ENCODE measurements at regions not wholly inside any gene's neighbourhood (a gene's known extent, or its start where the extent isn't known, plus 50 kb on each side); places are given as distances from the start of the nearest gene placed in this dataset.

DNA sequence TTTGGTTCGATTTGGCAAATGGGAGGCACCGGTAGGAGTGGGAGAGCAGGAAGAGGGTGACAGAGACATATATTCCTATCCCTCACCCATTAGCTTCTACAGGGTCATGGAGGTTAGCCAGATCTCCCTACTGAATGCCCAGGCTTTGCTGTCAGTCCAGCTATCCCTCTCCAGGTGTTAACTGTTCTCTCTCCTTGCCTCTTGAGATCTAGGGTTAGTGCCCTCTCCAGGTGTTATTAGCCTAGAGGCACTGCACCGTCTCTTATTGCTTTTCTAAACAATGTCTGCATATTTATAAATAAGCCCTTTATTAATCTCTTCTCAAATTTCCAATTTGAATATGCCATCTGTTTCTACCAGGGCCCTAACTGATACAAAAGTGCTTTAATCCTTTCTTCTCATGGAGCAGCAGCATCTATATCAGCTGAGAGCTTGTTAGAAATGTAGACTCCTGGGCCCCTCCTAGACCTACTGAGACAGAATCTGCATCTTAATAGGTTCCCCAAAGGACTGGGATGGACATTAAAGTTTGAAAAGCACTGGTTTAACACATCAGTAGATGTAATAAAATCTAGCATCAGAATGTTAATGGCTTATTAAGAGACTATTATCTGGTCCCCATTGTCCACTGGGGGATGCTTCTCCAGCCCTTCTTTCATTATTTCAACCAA is 322.5 kb upstream of the SLC24A2 start:
- DNase-seq = no peak

DNA sequence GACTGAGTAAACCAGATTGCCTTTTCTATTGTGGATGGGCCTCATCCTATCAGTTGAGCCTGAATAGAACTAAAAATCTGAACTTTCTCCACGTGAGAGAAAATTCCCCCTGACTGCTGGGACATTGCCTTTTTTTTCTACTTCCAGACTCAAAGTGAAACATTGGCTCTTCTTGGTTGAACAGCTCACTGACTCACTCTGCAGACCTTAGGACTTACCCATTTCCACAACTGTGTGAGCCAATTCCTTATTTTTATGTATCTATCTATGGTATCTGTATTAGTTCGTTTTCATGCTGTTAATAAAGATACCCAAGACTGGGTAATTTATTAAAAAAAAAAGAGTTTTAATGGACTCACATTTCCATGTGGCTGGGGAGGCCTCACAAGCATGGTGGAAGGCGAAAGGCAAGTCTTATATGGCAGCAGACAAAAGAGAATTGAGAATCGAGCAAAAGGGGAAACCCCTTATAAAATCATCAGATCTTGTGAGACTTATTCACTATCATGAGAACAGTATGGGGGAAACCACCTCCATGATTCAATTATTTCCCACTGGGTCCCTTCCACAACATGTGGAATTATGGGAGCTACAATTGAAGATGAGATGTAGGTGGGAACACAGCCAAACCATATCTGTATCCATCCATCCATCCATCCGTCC is 306.7 kb upstream of the SLC24A2 start:
- no peak for DNase-seq

DNA sequence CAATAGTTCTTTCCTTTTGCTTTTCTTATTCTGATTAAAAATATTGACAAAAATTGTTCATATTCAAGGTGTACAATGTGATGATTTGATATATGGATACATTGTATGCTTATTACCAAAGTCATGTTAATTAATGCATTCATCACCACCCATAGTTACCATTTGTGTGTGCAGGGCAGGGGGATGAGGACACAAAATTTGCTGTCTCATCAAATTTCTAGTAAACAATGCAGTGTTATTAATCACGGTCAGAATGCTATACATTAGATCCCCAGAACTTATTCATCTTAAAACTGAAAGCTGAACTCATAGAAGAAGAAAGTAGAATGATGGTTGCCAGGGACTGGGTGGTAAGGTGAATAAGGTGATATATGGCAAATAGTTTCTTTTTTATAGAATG is 303.7 kb upstream of the SLC24A2 start:
- no peak for DNase-seq

DNA sequence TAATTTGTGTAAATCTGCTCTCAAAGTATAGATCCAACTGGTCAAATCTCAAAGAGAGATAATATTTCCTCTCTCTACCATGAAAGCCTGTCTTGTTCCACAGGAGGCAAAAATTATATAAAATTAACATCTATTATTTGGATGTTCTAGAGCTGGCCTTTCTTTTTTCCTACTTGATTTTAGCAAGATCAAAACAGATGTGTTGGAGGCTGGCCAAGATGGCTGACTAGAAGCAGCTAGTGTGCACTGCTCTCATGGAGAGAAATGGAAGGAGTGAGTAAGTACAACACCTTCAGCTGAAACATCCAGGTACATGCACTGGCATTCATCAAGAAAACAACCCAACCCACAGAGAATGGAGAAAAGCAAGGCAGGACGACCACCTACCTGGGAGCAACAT is 298.6 kb upstream of the SLC24A2 start:
- no peak for DNase-seq

DNA sequence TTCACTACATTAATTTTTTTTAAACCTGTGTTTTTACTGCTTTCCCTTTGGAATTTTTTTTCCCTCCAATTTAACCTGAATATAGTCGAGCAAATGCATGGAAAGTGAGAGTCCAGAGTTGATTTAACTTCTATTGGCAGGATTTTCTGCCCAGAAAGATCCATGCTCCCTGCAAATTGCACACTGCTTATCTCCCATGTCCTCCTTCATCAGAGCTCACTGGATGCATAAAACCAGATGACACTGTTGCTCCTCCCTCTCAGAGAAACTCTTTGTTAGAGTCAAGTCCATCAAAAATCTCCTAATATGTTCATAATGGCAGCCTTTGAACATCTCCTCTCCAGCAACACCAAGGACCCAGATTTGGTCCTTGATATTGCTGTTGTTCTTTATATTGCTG is 297.0 kb upstream of the SLC24A2 start:
- DNase-seq = no peak

DNA sequence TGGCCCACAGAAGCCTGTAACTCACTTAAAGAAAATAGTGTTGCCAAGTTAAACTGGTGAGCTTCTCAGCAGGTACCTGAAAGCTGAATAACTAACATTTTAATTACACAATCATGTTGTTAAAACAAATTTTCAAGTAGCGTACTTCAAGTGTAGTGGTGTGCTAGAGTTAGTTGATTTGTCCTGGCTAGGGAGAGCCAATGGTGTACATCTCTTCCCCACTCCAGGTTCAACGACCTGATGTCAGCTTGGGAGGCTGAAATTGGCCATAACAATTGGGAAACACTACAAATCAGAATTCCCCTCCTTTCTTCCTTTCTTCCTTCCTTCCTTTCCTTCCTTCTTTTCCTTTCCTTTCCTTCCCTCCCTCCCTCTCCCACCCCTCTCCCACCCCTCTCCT is 295.3 kb upstream of the SLC24A2 start:
- DNase-seq = no peak

DNA sequence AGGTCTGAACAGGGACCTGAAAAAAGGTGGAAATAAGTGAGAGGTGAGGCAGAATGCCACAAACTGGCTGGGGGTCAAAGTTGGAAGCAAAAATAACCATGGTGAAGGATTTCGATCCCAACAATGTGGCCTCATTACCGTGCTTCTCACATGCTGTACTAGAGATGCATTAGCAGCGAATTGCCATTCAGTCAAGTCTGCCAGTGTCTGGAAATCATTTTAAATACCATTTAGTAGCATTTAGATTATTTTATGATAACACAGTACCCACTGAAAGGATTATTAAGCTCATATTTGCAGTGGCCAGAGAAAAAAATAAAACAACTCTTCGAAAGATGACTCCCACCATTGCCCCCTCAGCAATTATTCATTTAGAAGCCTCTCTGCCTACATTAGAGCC is 294.6 kb upstream of the SLC24A2 start:
- DNase-seq = no peak

DNA sequence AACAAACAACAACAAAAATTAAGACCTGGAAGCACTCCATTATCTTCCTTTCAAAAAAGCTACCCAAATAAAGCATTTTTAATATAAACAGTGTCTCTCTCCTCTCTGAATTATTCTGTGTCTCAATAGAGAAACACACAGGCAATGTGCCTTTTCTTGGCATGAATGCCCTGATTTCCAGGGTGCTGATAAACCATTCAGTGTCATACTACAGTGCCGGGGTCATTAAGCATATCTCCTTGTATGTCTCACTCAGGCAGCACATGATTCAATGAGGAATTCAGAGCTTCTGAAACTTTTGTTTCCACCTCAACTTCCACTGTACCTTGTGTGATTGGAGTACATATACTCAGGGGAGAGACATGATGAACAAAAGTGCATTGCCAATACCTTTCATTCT is 294.0 kb upstream of the SLC24A2 start:
- DNase-seq = no peak

DNA sequence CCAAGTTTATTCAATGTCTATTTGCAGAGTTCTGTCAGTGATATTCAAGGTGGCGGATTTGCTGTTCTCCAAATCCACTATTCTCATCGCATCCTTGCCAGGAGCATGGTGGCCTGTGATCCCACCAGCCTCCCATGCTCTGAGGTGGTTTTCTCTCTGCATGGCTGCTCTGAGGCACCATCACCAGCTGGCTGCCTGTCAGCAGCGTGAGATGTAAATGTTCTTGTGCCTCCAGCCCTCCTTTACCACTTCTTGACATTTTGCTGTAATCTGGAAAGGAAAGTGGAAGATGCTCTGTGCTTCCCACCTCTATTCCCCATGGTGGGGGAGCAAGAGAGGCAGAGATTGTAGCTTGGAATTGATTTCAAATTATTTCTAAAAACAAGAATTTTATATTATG is 293.6 kb upstream of the SLC24A2 start:
- DNase-seq = no peak

DNA sequence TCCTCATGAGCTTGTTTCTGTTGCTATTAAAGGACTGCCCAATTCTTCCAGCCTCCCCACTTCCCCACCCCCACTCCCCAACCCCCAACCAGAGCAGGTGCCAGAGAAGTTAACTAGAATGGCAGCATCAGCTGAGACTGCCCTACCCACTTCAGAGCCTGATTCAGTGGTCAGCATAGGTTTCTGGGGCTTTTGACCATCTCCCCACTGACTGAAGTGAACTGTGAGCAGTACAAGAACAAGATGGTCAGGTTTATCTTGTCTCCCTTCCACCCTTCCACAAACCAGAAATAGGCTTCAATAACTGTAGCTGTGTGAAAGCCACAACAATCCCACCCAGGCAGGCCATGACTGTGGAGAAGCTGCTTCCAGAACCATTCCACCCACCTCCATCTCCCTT is 289.4 kb upstream of the SLC24A2 start:
- no peak for DNase-seq

DNA sequence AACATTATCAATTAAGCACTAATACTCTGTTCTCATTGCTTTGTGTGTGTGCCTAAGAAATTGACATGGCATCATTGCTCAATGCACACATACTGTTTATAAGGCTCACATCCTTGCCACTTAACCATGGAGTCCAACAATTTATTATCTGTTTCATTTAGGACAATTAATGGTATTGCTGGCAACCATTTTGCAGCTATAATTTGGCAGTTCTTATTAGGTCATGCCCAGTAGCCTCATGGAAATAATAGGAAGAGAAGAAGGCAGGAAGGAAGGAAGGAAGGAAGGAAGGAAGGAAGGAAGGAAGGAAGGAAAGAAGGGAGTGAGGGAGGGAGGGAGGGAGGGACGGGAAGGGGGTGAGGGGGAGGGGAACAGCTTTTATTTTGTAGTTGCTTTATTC is 285.5 kb upstream of the SLC24A2 start:
- DNase-seq = no peak

DNA sequence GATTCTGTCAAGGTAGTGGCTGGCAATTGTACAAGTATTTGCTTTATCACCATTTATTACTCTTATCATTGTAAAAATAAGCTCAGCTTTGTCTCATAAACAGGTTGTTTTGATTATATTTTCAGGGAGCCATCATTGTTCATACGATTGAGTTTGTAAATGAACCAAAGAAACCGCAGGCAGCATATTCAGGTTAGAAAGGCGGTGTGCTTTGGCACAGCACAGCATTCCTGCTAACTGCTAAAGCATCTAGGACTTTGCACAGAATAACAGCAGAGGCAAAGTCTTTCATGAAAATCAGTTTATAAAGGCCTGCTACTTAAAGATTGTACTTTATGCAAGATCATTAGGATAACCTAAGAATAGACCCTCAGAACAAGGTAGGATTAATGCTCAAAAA is 281.5 kb upstream of the SLC24A2 start:
- no peak for DNase-seq

DNA sequence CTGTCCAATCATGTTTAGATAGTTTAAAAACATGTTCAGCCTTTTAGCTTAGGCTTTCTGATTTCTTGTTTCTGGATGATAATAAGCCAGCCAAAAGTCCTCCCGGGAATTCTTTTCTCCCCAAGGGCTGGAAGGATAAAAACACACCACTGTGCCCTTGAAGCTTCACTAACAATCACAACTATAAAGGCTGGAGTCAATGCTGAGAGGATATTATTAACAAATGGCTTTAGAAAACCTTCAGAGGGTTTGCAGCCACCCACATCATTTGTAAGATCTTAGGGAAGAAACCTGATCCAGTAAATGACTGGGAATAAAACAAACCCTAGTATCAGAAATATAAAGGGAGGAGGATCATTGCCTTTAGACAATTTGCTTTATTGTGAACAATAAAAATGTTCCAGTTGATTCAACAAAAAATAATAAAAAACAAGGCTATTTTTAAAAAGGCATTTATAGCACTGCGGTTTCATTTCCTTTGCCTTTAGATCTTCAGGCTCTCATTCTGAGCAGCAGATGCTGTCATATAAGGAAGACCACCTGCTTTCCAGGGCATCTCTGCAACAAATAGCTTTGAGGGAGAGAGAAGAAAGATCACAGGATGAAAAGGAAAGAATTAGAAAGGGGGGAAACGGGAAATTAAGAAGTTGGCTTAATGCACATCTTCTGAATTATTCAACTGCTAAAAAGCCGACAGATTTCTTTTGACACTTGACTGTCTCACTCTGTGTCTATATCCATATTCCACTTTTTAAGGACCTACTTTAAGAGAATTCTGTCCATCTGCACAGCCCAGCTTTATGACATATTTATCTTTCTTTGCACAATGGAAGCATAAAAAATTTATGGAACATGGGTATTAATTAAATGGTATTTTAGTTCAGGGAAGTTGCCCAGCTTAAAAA is 277.2 kb upstream of the SLC24A2 start:
- DNase-seq = no peak

DNA sequence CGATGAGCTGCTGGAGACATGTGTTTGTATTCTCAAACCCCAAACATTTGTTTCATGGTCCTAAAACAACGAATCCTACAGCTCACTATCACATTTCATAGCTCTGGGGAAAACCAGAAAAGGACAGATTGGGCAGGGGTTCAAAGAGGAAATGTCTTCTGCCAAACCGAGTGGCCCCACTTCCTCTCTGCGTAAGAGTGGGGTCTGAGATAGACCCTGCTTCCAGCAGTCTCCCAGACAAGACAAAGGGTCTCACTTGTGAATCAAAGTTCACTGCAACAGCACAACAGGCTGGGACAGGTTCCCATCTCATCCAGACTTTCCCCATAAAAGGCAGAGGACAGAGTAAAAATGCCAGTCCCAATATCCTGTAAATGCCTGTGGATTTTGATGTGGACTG is 276.2 kb upstream of the SLC24A2 start:
- DNase-seq = no peak

DNA sequence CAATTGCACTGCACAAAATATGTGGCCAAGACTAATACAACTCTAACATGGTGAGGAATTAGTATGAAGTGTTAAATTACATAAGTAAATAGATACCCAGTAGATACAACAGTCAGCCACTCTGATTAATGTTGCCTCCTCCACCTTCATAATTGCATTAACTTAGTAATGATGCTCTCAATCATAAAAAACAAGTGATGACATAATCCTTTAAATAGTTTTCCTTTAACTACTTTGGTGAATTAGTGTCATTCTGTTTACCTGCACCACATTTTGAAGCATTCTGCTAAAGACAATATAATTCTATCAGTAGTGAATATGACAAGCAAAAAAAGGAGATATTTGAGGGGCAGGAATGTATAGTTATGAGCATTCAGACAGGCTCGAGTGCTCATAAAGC is 265.9 kb upstream of the SLC24A2 start:
- DNase-seq = no peak

DNA sequence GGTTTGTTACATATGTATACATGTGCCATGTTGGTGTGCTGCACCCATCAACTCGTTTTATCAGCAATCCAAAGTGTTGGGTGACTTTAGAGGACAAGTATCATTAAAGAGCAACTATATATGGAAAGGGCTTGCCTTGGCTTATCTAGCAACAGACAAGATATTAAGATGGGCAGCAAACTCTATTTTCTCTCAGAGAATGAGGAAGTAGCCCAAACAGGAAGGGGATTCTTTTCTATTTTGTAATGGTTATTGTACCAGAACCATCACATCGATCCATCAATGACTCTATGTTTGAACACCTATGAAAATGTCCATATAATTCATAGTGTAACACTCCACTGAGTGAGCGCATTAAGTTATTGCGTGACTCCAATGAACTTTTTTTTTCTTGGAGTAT is 260.1 kb upstream of the SLC24A2 start:
- DNase-seq = no peak

DNA sequence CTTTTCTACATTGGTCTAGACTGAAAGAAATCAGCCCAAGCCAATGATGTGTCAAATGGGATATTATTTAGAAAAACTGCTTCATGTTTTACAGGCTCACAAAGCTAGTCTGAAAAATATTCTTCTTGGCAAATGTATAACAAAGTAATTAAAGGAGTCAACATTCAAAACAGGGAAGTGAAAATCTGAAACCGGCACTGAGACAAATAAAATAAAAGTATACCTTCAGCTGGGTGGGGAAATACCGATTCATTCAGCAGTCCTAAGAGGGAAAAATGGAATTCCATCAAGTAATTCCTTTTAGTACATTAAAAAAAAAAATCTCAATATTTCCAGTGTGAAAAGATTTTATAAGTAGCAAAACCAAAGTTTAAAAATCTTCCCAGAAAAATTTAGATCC is 259.6 kb upstream of the SLC24A2 start:
- DNase-seq = no peak

DNA sequence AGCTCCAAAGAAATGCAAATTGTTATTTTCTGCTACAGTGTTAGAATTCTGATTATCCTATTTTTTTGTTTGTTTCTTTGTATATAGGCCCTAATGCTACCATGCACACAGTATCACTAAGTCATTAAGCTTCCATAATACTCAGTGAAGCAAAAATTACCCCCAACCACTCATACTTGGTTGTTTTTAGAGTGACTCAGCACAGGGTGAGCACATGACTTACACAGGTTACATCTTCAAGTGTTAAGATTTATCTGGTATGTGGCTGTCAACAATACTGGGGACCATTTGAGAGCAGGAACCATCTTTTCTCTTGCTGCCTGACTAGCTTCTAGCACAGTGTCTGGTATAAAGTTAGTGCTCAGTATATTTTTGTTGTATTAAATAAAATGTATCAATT is 255.8 kb upstream of the SLC24A2 start:
- no peak for DNase-seq

DNA sequence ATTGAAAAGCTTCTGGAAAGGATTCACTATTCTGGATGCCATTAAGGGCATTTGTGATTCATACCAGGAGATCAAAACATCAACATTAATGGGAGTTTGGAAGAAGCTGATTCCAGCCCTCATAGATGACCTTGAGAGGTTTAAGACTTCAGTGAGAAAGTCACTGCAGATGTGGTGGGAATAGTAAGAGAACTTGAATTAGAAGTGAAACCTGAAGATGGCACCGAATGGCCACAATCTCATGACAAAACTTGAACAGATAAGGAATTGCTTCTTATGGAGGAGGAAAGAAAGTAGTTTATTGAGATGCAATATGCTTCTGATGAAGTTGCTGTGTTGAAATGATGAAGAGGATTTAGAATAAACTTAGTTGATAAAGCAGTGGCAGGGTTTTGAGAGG is 254.6 kb upstream of the SLC24A2 start:
- no peak for DNase-seq

DNA sequence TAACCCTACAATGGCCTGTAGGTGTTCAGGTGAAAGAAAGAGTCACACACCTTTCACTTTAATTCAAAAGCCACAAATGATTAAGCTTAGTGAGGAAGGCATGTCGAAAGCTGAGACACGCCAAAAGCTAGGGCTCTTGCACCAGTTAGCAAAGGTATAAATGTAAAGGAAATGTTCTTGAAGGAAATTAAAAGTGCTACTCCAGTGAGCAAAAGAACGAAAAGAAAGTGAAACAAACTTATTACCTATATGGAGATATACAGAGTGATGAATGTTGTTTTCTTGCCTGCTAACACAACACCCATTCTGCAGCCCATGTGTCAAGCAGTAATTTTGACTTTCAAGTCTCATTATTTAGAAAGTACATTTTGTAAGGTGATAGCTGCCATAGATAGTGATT is 254.2 kb upstream of the SLC24A2 start:
- peak; percentile 9 for DNase-seq

DNA sequence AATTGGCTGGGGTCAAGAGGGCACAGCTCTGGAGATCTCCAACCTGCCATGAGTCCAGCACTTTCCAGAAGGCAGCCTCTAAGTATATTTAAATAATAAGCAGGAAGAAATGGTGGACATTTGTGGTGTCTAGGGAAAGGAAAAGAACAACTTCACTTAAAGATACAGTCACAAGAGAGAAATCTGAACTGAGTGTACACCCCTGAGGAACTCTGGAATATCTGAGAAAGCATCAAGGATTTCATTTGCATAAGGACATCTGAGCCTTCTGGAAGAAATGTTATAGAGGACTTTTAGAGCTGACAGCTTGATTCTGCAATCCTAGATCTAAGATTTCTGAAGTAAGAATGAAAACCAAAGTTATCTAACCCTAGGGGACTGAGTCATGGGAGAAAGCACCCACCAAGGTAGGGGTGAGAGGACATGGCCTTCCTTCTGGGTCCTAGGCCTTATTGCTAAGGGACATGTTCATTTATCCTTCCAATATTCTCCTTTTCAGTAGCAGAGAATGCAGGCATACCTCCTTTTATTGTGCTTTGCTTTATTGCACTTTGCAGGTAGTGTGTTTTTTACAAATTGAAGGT is 253.4 kb upstream of the SLC24A2 start:
- DNase-seq = no peak

DNA sequence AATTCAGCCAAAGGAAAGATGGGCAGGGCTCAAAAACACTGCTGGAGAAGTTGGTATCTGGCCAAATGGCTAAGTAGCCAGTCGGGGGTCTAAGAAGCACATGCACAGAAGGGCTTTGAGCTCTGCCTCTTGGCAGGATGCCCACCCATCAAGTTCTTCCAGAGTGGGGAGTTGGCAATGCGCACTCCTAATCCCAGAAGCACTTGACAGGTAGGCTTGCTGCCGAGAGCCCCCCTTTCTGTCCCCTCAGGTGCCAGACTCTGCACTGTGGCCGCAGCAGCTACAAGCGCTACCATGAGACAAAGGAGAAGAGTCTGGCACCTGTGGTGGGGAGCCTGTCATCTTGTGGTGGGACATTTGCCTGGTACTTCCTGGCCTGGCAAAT is 252.9 kb upstream of the SLC24A2 start:
- no peak for DNase-seq

DNA sequence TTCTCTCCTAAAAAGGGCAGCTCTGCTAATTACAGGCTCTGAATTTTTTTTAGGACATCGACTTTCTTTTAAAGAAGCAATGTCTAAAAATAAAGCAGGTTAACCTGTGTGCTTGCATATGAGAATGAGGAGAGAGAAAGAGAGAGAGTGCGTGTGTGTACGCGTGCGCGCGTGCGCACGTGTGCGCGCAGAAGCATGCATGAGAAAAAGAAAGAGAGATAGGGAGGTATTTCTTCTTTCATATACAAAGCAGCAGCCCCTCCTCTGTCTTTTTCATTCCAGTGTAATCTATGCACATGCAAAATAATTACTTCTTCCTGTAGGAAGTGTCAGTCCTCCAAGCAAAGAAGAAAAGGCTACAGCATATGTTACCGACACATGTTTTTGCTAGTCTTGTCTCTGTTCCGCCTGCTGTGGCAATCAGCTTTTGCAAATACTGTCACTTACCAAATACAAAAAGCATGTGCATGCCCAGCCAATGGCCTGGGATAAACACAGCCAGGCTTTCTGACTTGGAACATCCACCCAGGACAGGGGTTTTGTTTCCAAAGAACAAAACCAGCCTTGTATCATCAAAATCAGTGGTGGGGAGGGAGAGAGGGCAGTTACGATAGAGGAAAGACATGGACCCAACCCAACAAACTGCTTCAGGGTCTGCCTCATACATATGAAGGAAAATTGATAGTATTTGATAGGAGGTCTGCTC is 252.3 kb upstream of the SLC24A2 start:
- no peak for DNase-seq

All from activated naive CD4-positive, alpha-beta T cell treated with Interleukin-2 at 50 U/mL for 16 hours (primary cell).